ENCODE measurements at regions not wholly inside any gene's neighbourhood (a gene's known extent, or its start where the extent isn't known, plus 50 kb on each side); places are given as distances from the start of the nearest gene placed in this dataset.
"Not testable (repeated sequence)": the region's sequence is repeated elsewhere in the genome, so short reads cannot be mapped to it uniquely, and the experiment has no call there.

- no peak for DNase-seq
Observed at GRCh38 chrX:125202591-125203248, 117.0 kb upstream of the TEX13C start.

- no peak for DNase-seq
Observed at GRCh38 chrX:125203365-125203736, 116.3 kb upstream of the TEX13C start.

- peak; percentile 5 for DNase-seq
Observed at GRCh38 chrX:125203737-125204578, 115.7 kb upstream of the TEX13C start.

- no peak for DNase-seq
Observed at GRCh38 chrX:125204681-125205132, 115.0 kb upstream of the TEX13C start.

- DNase-seq, result peak; percentile 15
Observed at GRCh38 chrX:125205133-125205917, 114.3 kb upstream of the TEX13C start.

- no peak for DNase-seq
Observed at GRCh38 chrX:125205918-125206665, 113.6 kb upstream of the TEX13C start.

GRCh38 chrX:125210146-125210545 lies 109.5 kb upstream of the TEX13C start:
- DNase-seq, result no peak

GRCh38 chrX:125219852-125220251 lies 99.8 kb upstream of the TEX13C start:
- DNase-seq, result no peak

- DNase-seq, result no peak
Observed at GRCh38 chrX:125236955-125237354, 82.7 kb upstream of the TEX13C start.

GRCh38 chrX:125248931-125249330 lies 70.7 kb upstream of the TEX13C start:
- DNase-seq, result no peak

- DNase-seq, result not testable (repeated sequence)
Observed at GRCh38 chrX:125255759-125256158, 63.9 kb upstream of the TEX13C start.

- no peak for DNase-seq
Observed at GRCh38 chrX:125262836-125263235, 56.8 kb upstream of the TEX13C start.

- DNase-seq, result no peak
Observed at GRCh38 chrX:125266153-125266660, 53.5 kb upstream of the TEX13C start.

Measured in activated naive CD4-positive, alpha-beta T cell treated with Interleukin-2 at 50 U/mL for 16 hours (primary cell).